Inflammatory macrophage treated with lipopolysaccharide for 1 hour (primary cell): ENCODE measurements at regions not wholly inside any gene's neighbourhood (a gene's known extent, or its start where the extent isn't known, plus 50 kb on each side); places are given as distances from the start of the nearest gene placed in this dataset.

ENCODE experiments used
- DNase-seq, 2 donors: peaks; one replicate each; pipeline ENCODE4 v3.0.0-alpha.2; 2020 to 2022

DNA sequence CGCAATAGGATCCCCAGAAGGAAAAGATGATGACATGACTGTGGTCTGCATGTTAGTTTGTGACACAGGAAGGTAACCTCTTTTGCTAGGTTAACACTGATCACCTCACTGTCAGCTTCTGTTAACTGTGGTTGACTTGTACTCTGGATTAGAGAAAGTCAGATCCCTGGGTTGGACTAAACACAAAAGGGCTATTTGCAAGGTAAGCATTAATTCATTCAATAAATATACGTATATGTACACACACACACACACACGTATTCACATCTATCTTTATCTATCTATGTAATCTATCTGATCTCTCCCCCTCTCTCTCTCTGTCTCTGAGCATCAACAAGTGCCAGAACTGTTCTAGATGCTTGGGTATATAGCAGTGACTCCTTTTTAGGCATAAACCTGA is 136.1 kb upstream of the SNX19 start:
- DNase-seq: no peak

- DNase-seq: no peak
Measured at GRCh38 chr11:131056036-131056435, 139.8 kb upstream of the SNX19 start.

DNA sequence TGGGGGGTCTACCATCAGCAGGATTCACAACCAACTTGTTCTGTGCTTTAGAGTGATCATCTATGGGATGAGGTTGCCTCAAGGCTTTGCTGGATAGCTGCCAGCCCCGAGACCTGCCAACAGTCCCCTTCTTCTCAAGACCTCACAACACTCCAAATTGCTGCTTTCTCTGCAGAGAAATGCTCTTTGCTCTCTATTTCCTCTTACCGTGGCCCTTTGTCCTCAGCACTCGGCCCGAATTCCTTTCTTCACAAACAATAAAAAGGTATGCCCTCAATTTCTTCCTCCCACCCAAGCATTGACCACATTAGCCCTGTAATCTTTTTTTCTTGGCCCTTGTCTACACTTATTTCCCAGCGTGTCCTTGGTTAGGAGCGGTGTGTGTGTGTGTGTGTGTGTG is 147.4 kb upstream of the SNX19 start:
- no peak for DNase-seq

- DNase-seq: peak in 1 of 2 donors; percentile 43
Measured at GRCh38 chr11:131064373-131064991, 148.2 kb upstream of the SNX19 start.

- no peak for DNase-seq
Measured at GRCh38 chr11:131065435-131066413, 149.4 kb upstream of the SNX19 start.

DNA sequence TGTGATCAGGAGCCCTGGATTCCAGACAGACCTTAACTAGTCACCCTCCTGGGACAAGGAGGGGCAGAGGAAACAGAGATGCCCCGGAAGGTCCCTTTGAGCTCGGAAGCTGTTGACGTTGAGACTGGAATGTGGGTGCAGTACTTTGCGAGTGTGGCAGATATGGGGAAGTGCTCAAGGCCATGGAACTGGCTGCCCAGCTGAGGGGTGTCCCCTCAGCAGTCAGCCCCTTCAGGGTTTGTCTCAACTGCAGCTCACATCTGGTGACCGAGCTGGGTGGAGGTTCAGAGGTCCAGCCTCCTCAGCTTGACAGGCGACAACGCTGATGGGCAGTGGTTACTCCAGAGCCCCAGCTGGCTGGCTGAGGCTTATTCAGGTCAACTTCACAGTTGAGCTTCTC is 150.3 kb upstream of the SNX19 start:
- no peak for DNase-seq

- no peak for DNase-seq
Measured at GRCh38 chr11:131070365-131070764, 154.1 kb upstream of the SNX19 start.

- no peak for DNase-seq
Measured at GRCh38 chr11:131073167-131073566, 156.9 kb upstream of the SNX19 start.

- no peak for DNase-seq
Measured at GRCh38 chr11:131074573-131074972, 158.3 kb upstream of the SNX19 start.

DNA sequence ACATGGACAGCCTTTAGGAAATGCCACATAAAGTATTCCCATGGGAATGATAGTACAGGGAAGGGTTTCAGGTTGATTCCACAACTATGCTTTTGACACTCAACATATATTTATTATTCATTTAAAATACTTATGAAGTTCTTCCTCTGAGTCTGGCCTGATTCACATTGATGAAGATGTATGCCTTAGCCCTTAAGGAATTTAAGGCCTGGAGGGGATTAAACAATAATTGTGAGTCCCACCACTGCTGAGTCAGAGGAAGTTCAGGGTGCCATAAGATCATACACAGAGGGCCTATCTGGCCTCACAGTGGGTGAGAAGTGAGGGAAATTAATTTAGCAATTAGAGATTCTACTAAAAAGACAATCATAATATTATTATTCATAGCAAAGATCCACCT is 161.1 kb upstream of the SNX19 start:
- no peak for DNase-seq

DNA sequence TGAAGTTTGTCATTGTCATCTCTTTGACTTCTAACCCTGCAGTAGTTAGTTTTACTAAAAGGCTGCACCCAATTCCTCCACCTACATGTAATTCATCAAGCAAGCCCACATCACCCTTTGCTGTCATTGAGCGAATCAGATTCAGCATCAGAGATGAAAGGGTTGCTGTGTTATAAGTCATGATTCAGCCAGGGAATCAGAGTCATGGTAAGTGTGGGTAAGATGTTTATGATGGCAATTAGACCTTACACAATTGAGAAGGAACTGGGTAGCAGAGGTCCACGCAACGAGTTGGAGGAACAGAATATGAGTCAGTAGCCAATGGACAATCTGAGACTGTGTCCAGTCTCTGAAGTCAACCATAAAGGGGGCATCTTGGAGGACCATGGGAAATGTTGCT is 162.8 kb upstream of the SNX19 start:
- DNase-seq: no peak

- no peak for DNase-seq
Measured at GRCh38 chr11:131089727-131090245, 173.5 kb upstream of the SNX19 start.

- DNase-seq: no peak
Measured at GRCh38 chr11:131092469-131092868, 176.2 kb upstream of the SNX19 start.

- no peak for DNase-seq
Measured at GRCh38 chr11:131094827-131095226, 178.5 kb upstream of the SNX19 start.

DNA sequence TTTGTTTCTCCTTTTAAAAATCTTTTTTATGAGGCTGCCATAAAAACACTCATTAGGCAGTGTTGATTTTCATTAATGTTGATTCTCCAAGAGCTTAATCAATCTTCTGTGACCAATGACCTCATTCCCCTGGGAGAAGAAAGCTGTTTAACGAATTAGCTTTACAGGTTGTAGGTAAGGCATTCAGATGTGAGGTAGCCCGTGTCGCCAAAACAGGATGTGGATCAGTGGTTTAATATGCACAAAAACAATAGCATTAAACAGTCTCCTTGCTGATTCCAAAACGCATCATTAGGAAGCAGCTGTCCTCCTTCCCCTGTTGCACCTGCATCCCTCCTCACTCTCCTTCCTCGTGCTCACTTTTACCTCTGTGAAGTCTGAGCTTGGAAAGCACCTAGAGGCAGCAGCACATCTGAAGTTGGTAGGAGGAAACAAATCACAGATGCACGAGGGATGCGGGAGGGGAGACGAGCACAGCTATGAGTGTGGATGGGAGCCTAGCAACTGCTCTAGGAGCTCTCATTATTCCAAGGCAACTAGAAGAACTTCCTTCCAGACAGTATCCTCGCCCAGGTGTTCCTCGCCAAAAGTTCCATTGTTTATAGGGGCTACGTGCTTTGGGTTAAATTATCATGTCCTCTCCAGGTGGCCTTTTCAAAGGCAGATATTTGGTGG is 179.4 kb upstream of the SNX19 start:
- no peak for DNase-seq

GRCh38 chr11:131099013-131099412 is 182.7 kb upstream of the SNX19 start:
- no peak for DNase-seq

DNA sequence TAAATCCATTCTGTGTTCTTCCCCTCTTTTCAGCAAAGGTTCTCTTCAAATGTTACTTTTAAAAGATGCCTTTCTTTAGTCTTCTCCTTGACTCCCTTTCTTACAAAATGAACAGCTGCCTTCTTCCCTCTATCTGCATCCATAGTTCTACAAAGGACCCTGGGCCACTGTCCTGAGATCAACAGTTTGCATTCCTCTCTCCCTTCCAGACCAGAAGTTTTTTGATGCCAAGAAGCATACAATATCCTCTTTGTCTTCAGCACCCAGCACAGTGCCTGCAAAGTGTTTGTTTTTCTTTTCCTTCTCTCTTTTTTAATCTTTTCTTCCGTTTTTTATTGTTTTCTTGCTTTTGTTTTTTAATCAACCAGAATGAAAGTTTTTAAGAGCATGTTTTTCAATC is 183.5 kb upstream of the SNX19 start:
- DNase-seq: no peak

GRCh38 chr11:131108760-131109159 is 192.5 kb upstream of the SNX19 start:
- no peak for DNase-seq

GRCh38 chr11:131109257-131109656 is 193.0 kb upstream of the SNX19 start:
- no peak for DNase-seq

DNA sequence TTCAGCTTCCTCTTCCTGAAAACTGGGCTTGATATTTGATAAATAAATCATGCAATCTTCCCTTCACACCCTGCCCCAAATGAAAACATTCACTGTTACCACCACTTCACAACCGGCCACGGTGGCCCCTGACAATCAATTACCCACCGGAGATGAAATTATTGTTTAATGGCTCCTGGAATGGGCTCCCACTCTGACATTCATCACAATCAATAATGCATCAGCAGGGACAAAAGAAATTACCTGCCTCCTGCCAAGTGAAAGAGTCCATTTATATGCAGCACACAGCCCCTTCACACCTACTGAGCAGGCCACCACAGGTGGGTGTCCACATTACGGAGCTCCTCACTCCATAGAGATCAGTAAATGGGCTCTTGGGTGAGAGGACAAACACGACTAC is 193.5 kb upstream of the SNX19 start:
- no peak for DNase-seq

GRCh38 chr11:131111775-131112174 is 195.5 kb upstream of the SNX19 start:
- no peak for DNase-seq

GRCh38 chr11:131118247-131118646 is 202.0 kb upstream of the SNX19 start:
- no peak for DNase-seq
